GM21367 (cell line): ENCODE measurements at regions not wholly inside any gene's neighbourhood (a gene's known extent, or its start where the extent isn't known, plus 50 kb on each side); places are given as distances from the start of the nearest gene placed in this dataset.
"Not testable (repeated sequence)": the region's sequence is repeated elsewhere in the genome, so short reads cannot be mapped to it uniquely, and the experiment has no call there.

Experiments used
- ATAC-seq: cut with Tn5 transposase; IDR thresholded peaks from one replicate; pipeline ENCODE4 v1.9.1; 2021; ENCODE audit not compliant: unreplicated experiment

- no peak for ATAC-seq
Measured at GRCh38 chr3:4218456-4219226, 84.5 kb upstream of the SETMAR start.

- no peak for ATAC-seq
Measured at GRCh38 chr3:4219227-4219568, 84.0 kb upstream of the SETMAR start.

GRCh38 chr3:4220065-4220464, 83.1 kb upstream of the SETMAR start:
- no peak for ATAC-seq

- ATAC-seq: no peak
Measured at GRCh38 chr3:4222574-4223175, 80.5 kb upstream of the SETMAR start.

DNA sequence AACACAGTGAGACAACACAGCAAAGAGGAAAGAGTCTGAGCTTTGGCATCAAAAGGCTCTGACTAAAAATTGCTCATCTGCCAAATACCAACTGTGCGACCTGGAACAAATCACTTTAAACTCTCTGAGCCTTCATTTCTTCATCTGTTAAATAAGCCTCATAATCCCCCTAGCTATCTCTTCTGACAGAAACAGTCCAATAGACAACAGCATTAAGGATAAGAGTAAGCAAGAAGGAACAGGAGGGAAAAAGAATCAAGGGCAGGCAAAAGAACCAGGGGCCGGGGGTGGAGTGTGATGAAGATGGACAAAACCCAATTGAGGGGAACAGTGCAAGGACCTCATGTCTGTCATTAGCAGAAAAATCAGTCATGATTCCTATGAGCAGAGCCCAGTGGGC, 79.4 kb upstream of the SETMAR start:
- ATAC-seq: no peak

DNA sequence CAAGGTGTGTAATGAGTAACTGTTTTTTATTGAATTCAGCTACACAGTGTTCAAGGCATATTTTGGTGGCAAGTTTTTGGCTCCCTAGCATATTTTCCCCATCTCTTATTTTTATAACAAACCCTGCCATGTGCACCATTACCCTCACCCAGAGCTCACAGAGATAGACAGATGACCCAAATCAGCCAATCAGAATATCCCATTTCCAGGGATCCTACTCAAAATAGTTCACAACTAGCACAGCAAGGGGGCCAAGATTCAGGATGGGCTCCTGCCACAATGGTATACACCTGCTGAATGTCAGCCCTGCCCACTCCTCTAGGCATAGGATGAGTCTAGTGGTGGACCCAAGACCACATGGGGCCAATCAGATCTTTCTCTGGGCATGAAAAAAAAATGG, 78.8 kb upstream of the SETMAR start:
- ATAC-seq: no peak

GRCh38 chr3:4225005-4225471, 78.1 kb upstream of the SETMAR start:
- no peak for ATAC-seq

DNA sequence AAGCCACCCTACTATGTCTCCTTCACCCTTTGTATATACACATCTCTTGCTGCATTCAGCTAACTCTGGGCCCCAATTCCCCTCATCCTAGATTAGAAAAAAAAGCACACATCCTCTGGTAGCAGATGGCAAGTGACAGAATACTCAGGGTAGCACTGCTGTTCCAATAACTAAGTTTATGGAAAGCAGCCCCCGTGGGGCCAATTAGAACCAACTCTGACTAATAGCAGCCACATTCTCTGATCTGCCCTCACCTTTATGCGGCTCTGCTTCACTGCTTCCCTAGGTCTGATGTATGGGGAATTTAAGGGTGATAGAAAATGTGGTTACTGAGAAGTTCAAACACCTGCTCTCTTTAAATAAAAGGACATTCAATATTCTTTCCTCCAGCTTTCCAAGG, 74.9 kb upstream of the SETMAR start:
- ATAC-seq: no peak

DNA sequence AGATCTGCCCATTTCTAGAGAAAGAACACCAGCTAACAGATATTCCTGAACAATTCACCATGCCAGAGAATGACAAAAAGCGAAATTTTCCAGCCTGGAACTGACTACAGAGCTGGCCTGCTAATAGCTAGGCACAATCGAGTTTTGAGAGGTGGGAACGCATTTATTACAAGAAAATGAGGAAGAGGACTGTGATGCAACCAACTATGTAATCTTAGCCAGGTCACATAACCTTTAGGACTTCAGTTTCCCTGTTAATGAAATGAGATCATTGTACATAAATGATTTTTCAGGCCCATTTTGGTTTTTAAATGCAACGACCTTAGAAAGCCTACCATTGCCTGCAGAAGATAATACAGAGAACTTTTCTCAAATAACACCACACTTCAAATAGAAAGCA, 72.1 kb upstream of the SETMAR start:
- no peak for ATAC-seq

GRCh38 chr3:4232798-4233197, 70.4 kb upstream of the SETMAR start:
- ATAC-seq: no peak

- no peak for ATAC-seq
Measured at GRCh38 chr3:4233488-4233887, 69.7 kb upstream of the SETMAR start.

GRCh38 chr3:4234889-4235288, 68.3 kb upstream of the SETMAR start:
- no peak for ATAC-seq

GRCh38 chr3:4235690-4236089, 67.5 kb upstream of the SETMAR start:
- ATAC-seq: no peak

GRCh38 chr3:4241595-4242170, 61.5 kb upstream of the SETMAR start:
- ATAC-seq: no peak

DNA sequence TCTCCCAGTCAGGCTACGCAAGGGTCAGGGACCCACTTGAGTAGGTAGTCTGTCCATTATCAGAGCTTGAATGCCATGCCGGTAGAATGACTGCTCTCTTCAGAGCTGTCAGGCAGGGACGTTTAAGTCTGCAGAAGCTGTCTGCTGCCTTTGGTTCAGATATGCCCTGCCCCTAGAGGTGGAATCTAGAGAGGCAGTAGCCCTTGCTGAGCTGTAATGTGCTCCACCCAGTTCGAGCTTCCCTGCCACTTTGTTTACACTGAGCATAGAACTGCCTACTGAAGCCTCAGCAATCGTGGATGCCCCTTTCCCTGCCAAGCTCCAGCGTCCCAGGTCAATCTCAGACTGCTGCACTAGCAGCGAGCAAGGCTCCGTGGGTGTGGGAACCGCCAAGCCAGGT, 57.5 kb upstream of the SETMAR start:
- no peak for ATAC-seq

- ATAC-seq: no peak
Measured at GRCh38 chr3:4247391-4247790, 55.8 kb upstream of the SETMAR start.

DNA sequence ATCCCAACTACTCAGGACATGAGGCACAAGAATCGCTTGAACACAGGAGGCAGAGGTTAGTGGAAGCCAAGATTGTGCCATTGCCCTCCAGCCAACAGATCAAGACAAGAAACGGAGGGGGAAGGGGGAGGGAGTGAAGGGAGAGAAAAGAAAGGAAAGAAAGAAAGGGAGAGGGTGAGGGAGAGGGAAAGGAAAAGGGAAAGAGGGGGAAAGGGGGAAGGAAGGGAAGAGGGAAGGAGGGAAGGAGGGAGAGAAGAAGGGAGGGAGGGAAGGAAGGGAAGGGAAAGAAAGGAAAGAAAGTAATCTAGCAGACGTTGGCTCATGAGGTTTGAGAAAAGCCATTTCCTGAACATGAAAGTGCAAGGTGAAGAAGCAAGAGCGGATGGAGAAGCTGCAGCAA, 53.1 kb upstream of the SETMAR start:
- no peak for ATAC-seq

GRCh38 chr3:4251412-4251811, 51.8 kb upstream of the SETMAR start:
- no peak for ATAC-seq

GRCh38 chr3:4253072-4253832, 49.9 kb upstream of the SETMAR start:
- ATAC-seq: not testable (repeated sequence)
